Panc1 (cell line): ENCODE measurements at regions not wholly inside any gene's neighbourhood (a gene's known extent, or its start where the extent isn't known, plus 50 kb on each side); places are given as distances from the start of the nearest gene placed in this dataset.

Experiments used
- POLR2AphosphoS5 ChIP-seq: IDR thresholded peaks from 2 replicates; pipeline ENCODE4 v1.6.1; 2012; ENCODE audit warnings: mild to moderate bottlenecking, low read depth, low read length, moderate library complexity
- SIN3A ChIP-seq: IDR thresholded peaks from 2 replicates; pipeline ENCODE4 v1.6.1; 2012; ENCODE audit warnings: low read depth, mild to moderate bottlenecking, low read length, moderate library complexity, borderline replicate concordance; ENCODE audit not compliant: insufficient read depth
- TF ChIP-seq, protein P1 (sequence below): fragments of 450-650 bp; IDR thresholded peaks from 2 replicates; pipeline ENCODE4 v1.5.1; 2017; ENCODE audit warnings: mild to moderate bottlenecking
- TF ChIP-seq, protein P2 (sequence below), 2 experiments: IDR thresholded peaks; 2 replicates each; pipeline ENCODE4 v1.6.1; 2011 to 2012; ENCODE audit warnings: low read depth in 2 of 2, control low read depth in 1 of 2, low read length in 1 of 2, mild to moderate bottlenecking in 1 of 2, moderate library complexity in 1 of 2; ENCODE audit not compliant: insufficient read depth in 1 of 2

DNA sequence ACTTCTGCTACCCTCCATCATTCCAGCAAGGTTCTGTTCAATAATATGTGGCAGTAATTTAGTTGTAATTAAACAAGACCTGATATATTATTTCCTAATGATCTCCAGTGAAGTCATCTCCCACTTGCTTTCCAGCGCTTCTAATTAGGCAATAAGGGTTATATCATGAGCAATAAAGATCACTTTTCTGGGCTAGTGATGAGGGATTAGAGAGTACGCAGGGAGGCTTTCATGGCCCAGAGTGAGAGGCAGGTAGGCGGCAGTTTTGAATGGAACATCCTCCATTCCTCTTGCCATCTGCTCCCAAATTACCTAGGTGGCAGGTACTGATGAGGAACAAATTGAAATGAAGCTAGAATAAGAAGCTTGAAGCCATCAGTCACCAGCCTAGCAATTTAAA lies 358.1 kb upstream of the SYT4 start:
- TF ChIP-seq, protein P1, sequence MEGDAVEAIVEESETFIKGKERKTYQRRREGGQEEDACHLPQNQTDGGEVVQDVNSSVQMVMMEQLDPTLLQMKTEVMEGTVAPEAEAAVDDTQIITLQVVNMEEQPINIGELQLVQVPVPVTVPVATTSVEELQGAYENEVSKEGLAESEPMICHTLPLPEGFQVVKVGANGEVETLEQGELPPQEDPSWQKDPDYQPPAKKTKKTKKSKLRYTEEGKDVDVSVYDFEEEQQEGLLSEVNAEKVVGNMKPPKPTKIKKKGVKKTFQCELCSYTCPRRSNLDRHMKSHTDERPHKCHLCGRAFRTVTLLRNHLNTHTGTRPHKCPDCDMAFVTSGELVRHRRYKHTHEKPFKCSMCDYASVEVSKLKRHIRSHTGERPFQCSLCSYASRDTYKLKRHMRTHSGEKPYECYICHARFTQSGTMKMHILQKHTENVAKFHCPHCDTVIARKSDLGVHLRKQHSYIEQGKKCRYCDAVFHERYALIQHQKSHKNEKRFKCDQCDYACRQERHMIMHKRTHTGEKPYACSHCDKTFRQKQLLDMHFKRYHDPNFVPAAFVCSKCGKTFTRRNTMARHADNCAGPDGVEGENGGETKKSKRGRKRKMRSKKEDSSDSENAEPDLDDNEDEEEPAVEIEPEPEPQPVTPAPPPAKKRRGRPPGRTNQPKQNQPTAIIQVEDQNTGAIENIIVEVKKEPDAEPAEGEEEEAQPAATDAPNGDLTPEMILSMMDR: no peak
- TF ChIP-seq POLR2AphosphoS5 (no peak), SIN3A (no peak)
- TF ChIP-seq, protein P2, sequence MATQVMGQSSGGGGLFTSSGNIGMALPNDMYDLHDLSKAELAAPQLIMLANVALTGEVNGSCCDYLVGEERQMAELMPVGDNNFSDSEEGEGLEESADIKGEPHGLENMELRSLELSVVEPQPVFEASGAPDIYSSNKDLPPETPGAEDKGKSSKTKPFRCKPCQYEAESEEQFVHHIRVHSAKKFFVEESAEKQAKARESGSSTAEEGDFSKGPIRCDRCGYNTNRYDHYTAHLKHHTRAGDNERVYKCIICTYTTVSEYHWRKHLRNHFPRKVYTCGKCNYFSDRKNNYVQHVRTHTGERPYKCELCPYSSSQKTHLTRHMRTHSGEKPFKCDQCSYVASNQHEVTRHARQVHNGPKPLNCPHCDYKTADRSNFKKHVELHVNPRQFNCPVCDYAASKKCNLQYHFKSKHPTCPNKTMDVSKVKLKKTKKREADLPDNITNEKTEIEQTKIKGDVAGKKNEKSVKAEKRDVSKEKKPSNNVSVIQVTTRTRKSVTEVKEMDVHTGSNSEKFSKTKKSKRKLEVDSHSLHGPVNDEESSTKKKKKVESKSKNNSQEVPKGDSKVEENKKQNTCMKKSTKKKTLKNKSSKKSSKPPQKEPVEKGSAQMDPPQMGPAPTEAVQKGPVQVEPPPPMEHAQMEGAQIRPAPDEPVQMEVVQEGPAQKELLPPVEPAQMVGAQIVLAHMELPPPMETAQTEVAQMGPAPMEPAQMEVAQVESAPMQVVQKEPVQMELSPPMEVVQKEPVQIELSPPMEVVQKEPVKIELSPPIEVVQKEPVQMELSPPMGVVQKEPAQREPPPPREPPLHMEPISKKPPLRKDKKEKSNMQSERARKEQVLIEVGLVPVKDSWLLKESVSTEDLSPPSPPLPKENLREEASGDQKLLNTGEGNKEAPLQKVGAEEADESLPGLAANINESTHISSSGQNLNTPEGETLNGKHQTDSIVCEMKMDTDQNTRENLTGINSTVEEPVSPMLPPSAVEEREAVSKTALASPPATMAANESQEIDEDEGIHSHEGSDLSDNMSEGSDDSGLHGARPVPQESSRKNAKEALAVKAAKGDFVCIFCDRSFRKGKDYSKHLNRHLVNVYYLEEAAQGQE (IDR thresholded peaks at IDR 0.05; ENCODE audit: insufficient read depth in 1 of 2, low read depth in 2 of 2, low read length in 1 of 2): no peak
